K562 (cell line): ENCODE measurements at regions not wholly inside any gene's neighbourhood (a gene's known extent, or its start where the extent isn't known, plus 50 kb on each side); places are given as distances from the start of the nearest gene placed in this dataset.

ENCODE experiments used
- ATAC-seq: fragments of 200-7000 bp; cut with Tn5 transposase; 3 replicates; pipeline ENCODE4 v1.9.1; 2020; ENCODE audit warnings: moderate library complexity
- BruUV-seq: library from RNA; stranded (reverse); fragments of 400-500 nt; replicated peaks from 2 replicates; lab custom pipeline; 2021; lab: Mats Ljungman, UMichigan
- CTCF ChIA-PET: fragments of 300-600 bp; formaldehyde crosslinking; extraction: SDS; loops from one replicate; lab custom pipeline; 2021; ENCODE audit warnings: low intra/inter-chr PET ratio; lab: Yijun Ruan, JAX
- POLR2A ChIA-PET: fragments of 300-600, 350-650 bp; sonication (Branson Sonifier 250); formaldehyde crosslinking; extraction: SDS; loops from one replicate; lab custom pipeline; 2021; ENCODE audit warnings: antibody characterized with exemption, inconsistent platforms; lab: Yijun Ruan, JAX
- DNase-seq, 4 experiments: peaks; one replicate each; pipeline versions ENCODE4 v3.0.0 to v3.0.0-alpha.2; 2011 to 2018; ENCODE audit warnings: low spot score in 3 of 4, mixed read lengths in 3 of 4; ENCODE audit errors: extremely low read depth in 1 of 4
- FAIRE-seq: peaks from 2 replicates; lab custom pipeline; 2011; peaks lifted over from hg19 to GRCh38; lab: Jason Lieb, UNC
- H2AFZ ChIP-seq: 2 replicates; pipeline ENCODE4 v1.6.0; 2011; ENCODE audit warnings: low read depth, low read length, control low read depth, inconsistent platforms
- H3K27ac ChIP-seq: fragments of 200-600 bp; 3 replicates; pipeline ENCODE4 v1.8.0; 2011; ENCODE audit warnings: low read depth, mild to moderate bottlenecking, control low read depth, inconsistent platforms, low read length, moderate library complexity, mixed read lengths; ENCODE audit errors: extremely low read depth
- H3K27me3 ChIP-seq, 2 experiments: fragments of 300-600 bp in 1 of 2; 2 replicates in 1 of 2; 3 replicates in 1 of 2; pipeline versions ENCODE4 v1.6.0 to v1.8.0; 2011; ENCODE audit warnings: inconsistent platforms in 2 of 2, low read length in 2 of 2, mild to moderate bottlenecking in 1 of 2, mixed read lengths in 1 of 2, moderate library complexity in 1 of 2; ENCODE audit not compliant: control insufficient read depth in 2 of 2, insufficient read depth in 2 of 2
- H3K36me3 ChIP-seq: fragments of 300-600 bp; 3 replicates; pipeline ENCODE4 v1.8.0; 2011; ENCODE audit warnings: mild to moderate bottlenecking, low read length, inconsistent platforms; ENCODE audit not compliant: control insufficient read depth, insufficient read depth
- H3K4me1 ChIP-seq, 2 experiments: fragments of 200-600 bp in 1 of 2; replicated peaks in 1 of 2; 2 replicates in 1 of 2; 3 replicates in 1 of 2; pipeline versions ENCODE4 v1.5.1 to v1.8.0; 2011; ENCODE audit warnings: inconsistent platforms in 2 of 2, low read length in 2 of 2, mild to moderate bottlenecking in 1 of 2, mixed read lengths in 1 of 2, moderate library complexity in 1 of 2; ENCODE audit not compliant: control insufficient read depth in 2 of 2, insufficient read depth in 2 of 2
- H3K4me2 ChIP-seq: 2 replicates; pipeline ENCODE4 v1.6.1; 2011; ENCODE audit warnings: low read length, control low read depth, inconsistent platforms, mixed read lengths; ENCODE audit not compliant: insufficient read depth
- H3K4me3 ChIP-seq: fragments of 200-600 bp; sonication (generic), shearing (Covaris generic); 2 replicates; pipeline ENCODE4 v1.5.1; 2016; ENCODE audit warnings: control low read depth, inconsistent platforms
- H3K79me2 ChIP-seq: fragments of 200-600 bp; 3 replicates; pipeline ENCODE4 v1.8.0; 2011; ENCODE audit warnings: low read length, inconsistent platforms; ENCODE audit not compliant: control insufficient read depth, insufficient read depth
- H3K9ac ChIP-seq, 2 experiments: 2 replicates each; pipeline versions ENCODE4 v1.6.0 to v1.6.1; 2011; ENCODE audit warnings: low read depth in 2 of 2, low read length in 2 of 2, control low read depth in 1 of 2, inconsistent platforms in 1 of 2, mild to moderate bottlenecking in 1 of 2, mixed read lengths in 1 of 2; ENCODE audit not compliant: insufficient read depth in 1 of 2
- H3K9me1 ChIP-seq: one replicate; pipeline ENCODE4 v1.6.0; 2011; ENCODE audit warnings: inconsistent platforms, mild to moderate bottlenecking, low read length, moderate library complexity; ENCODE audit not compliant: control insufficient read depth, insufficient read depth
- H3K9me3 ChIP-seq: replicated peaks from 2 replicates; pipeline ENCODE4 v1.5.1; 2011; ENCODE audit warnings: low read depth, low read length, inconsistent platforms; ENCODE audit not compliant: control insufficient read depth, insufficient read depth
- H4K20me1 ChIP-seq: replicated peaks from 2 replicates; pipeline ENCODE4 v1.6.1; 2011; ENCODE audit warnings: low read length, inconsistent platforms, mixed read lengths; ENCODE audit not compliant: control insufficient read depth, insufficient read depth
- FOXK1 ChIP-seq: sonication (generic); formaldehyde crosslinking; IDR thresholded peaks from 2 replicates; pipeline ENCODE4 v1.8.0; 2022; ENCODE audit warnings: missing genetic modification reagents, mild to moderate bottlenecking, borderline replicate concordance
- GTF2F1 ChIP-seq: IDR thresholded peaks from 2 replicates; pipeline ENCODE4 v1.6.1; 2011; ENCODE audit warnings: low read depth, low read length, improper control_type of control experiment
- HLTF ChIP-seq: fragments of 450-650 bp; IDR thresholded peaks from 2 replicates; pipeline ENCODE4 v1.6.1; 2016
- NR1H2 ChIP-seq: sonication (generic); formaldehyde crosslinking; IDR thresholded peaks from 2 replicates; pipeline ENCODE4 v1.4.0; 2020; ENCODE audit warnings: mild to moderate bottlenecking, missing genetic modification reagents
- ZBTB26 ChIP-seq: fragments of 450-650 bp; formaldehyde crosslinking; IDR thresholded peaks from 2 replicates; pipeline ENCODE4 v1.4.0; 2022; ENCODE audit warnings: missing genetic modification characterization
- ZNF436 ChIP-seq: fragments of 250-450, 450-650 bp; sonication (Bioruptor Pico); formaldehyde crosslinking; IDR thresholded peaks from 2 replicates; pipeline ENCODE4 v1.7.0; 2020; ENCODE audit warnings: mild to moderate bottlenecking
- ZNF639 ChIP-seq, 2 experiments: fragments of 200-800 bp in 1 of 2; sonication (Bioruptor generic) in 1 of 2; sonication (generic) in 1 of 2; formaldehyde crosslinking in 1 of 2; IDR thresholded peaks in 1 of 2; conservative IDR thresholded peaks in 1 of 2; 2 replicates each; pipeline versions ENCODE4 v1.5.0 to v1.6.1; 2016 to 2020; ENCODE audit warnings: missing compliant biosample characterization in 1 of 2, missing genetic modification characterization in 1 of 2, missing genetic modification reagents in 1 of 2
- WGBS: fragments of 100-300 bp; shearing (Covaris generic); methylation state at CpG from one replicate; pipeline ENCODE4 v1.1.6; 2016; ENCODE audit warnings: low coverage, mixed read lengths; ENCODE audit not compliant: insufficient coverage; ENCODE audit errors: missing lambda C conversion rate; 5-methylcytosine and 5-hydroxymethylcytosine counted together
- in situ Hi-C: fragments of 300-500 bp; cut with MboI; formaldehyde crosslinking; loops from 4 replicates; pipeline ENCODE4 v1.15.0; 2018; ENCODE audit warnings: inconsistent platforms, mixed read lengths
- intact Hi-C: fragments of 100-400 bp; cut with micrococcal nuclease; formaldehyde crosslinking; loops from 2 replicates; pipeline ENCODE4 v1.14.2; 2022

- Histone ChIP-seq H3K9me1 (no peaks in the 10 kb centered on the region), H3K4me2 (no peak overlapping the region)
- intact Hi-C loops, result no loop called here
- TF ChIP-seq FOXK1 (CRISPR knock-in tag), result no peak
- no peak for TF ChIP-seq ZNF639 (CRISPR knock-in tag; conservative IDR thresholded peaks at IDR 0.05 in 1 of 2, IDR thresholded peaks at IDR 0.05 in 1 of 2)
- TF ChIP-seq HLTF, result no peak
- TF ChIP-seq GTF2F1, result no peak
- no peak for TF ChIP-seq NR1H2
- no peak for TF ChIP-seq ZNF436 (CRISPR knock-in tag)
- no peak for TF ChIP-seq ZBTB26 (CRISPR knock-in tag)
- TF ChIP-seq, all 486 proteins: peak for 0
- in situ Hi-C loops, result no loop called here
- CTCF ChIA-PET, result no interaction called here
- no TSS peak for BruUV-seq
- ATAC-seq (no peak), FAIRE-seq (no peak), DNase-seq (no peak)
- H4K20me1 ChIP-seq, result no peaks in the 10 kb centered on the region
- 0% methylated on average over 6 of the region's 6 CpGs for WGBS
- no peaks in the 10 kb centered on the region for H3K4me1 ChIP-seq
- H3K27ac ChIP-seq, result no peak overlapping the region
- no peak overlapping the region for H3K9ac ChIP-seq
- no peaks in the 10 kb centered on the region for H3K9me3 ChIP-seq
- no peak overlapping the region for H3K4me3 ChIP-seq
- no peaks in the 10 kb centered on the region for H3K79me2 ChIP-seq
- POLR2A ChIA-PET, result interaction anchor here (0.5 to 0.6 kb wide), 2 partner anchors 11 to 17 kb away, joined by 3 read pairs; no protein-coding TSS in a partner anchor
- H3K27me3 ChIP-seq, result peaks cover 0 to 24% of the 10 kb centered on the region in 2 experiments; a peak in 3 of 5 replicates
- H3K36me3 ChIP-seq, result no peaks in the 10 kb centered on the region
- no peak overlapping the region for H2AFZ ChIP-seq
Measured at GRCh38 chr10:78542141-78542489, 508.5 kb downstream of the RPS24 start.
